ENCODE measurements at regions not wholly inside any gene's neighbourhood (a gene's known extent, or its start where the extent isn't known, plus 50 kb on each side); places are given as distances from the start of the nearest gene placed in this dataset.

DNA sequence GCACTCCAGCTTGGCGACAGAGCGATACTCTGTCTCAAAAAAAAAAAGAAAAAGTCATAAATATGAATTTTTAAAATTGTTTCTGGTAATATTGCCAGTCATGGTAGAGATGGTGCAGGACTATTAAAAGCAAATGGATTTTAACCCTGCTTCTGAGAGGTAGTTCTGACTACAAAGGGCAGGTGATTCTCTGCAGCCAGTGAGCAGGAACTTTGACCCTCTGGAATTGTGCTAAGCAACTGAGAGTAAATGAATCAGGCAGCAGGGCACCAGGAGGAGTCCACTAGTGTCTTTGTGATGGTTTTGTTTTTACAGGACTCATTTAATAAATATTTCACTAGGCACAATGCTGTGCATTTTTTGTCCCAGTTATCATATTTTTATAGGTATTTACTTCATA, 781.2 kb downstream of the TLE4 start:
- no peaks in the 10 kb centered on the region for H3K36me3 ChIP-seq (ENCODE audit: control insufficient read depth in 2 of 4, insufficient read depth in 4 of 4, low read length in 3 of 4)
- H2AFZ ChIP-seq (ENCODE audit: low read length) = no peak overlapping the region
- H4K20me1 ChIP-seq (replicated peaks in 1 of 2; ENCODE audit: control insufficient read depth in 1 of 2, insufficient read depth in 2 of 2, low read length in 2 of 2) = no peaks in the 10 kb centered on the region
- H3K4me1 ChIP-seq (replicated peaks in 1 of 4; ENCODE audit: control insufficient read depth in 3 of 4, insufficient read depth in 4 of 4, low read length in 3 of 4) = no peaks in the 10 kb centered on the region
- H2BK5ac ChIP-seq (ENCODE audit: low read depth, low read length) = no peak overlapping the region
- H2BK15ac ChIP-seq (ENCODE audit: low read length) = no peak overlapping the region
- no peak overlapping the region for H3K14ac ChIP-seq (ENCODE audit: insufficient read length)
- H3K56ac ChIP-seq (replicated peaks; ENCODE audit: insufficient read length, low read depth, low read length) = no peak overlapping the region
- no peak overlapping the region for H2BK120ac ChIP-seq (replicated peaks; ENCODE audit: low read depth, low read length)
- peaks cover 2% of the 10 kb centered on the region; the same call in 1 of the 2 replicates for H3K23me2 ChIP-seq (ENCODE audit: low read depth, low read length)
- no peaks in the 10 kb centered on the region for H3K79me1 ChIP-seq (ENCODE audit: low read depth, low read length)
- no peak overlapping the region for H3K27ac ChIP-seq (ENCODE audit: low read depth, low read length)
- H4K8ac ChIP-seq (ENCODE audit: extremely low read depth, insufficient read depth, low read length) = no peak overlapping the region
- H3K4me2 ChIP-seq (ENCODE audit: insufficient read depth in 1 of 2, low read depth in 2 of 2, low read length in 2 of 2) = no peak overlapping the region
- no peaks in the 10 kb centered on the region for H3K9me3 ChIP-seq (ENCODE audit: insufficient read depth in 2 of 2, low read depth in 1 of 2, low read length in 1 of 2)
- FAIRE-seq = no peak
- H3K23ac ChIP-seq (ENCODE audit: insufficient read length) = no peak overlapping the region
- 100% methylated on average over 1 of the region's 2 CpGs; no CpG with 5 or more reads in 1 of the 2 experiments for WGBS, 2 experiments (ENCODE audit: extremely low coverage in 1 of 2, insufficient coverage in 1 of 2, insufficient read length in 1 of 2, insufficient replicate concordance in 2 of 2, low coverage in 1 of 2, low lambda C conversion rate in 2 of 2, missing lambda C conversion rate in 1 of 2)
- H4K5ac ChIP-seq (ENCODE audit: insufficient read length, low read depth, low read length) = no peak overlapping the region
- no peak for TF ChIP-seq CTCF (IDR thresholded peaks at IDR 0.05; ENCODE audit: control extremely low read depth in 1 of 3, insufficient read depth in 1 of 3, low read depth in 1 of 3, low read length in 3 of 3)
- TF ChIP-seq SIX5 (IDR thresholded peaks at IDR 0.05; ENCODE audit: low read depth, low read length) = no peak
- TF ChIP-seq TEAD4 (IDR thresholded peaks at IDR 0.05; ENCODE audit: low read depth, low read length) = no peak
- TF ChIP-seq PHF8 (conservative IDR thresholded peaks at IDR 0.05; ENCODE audit: low read depth, low read length) = no peak
- TF ChIP-seq GABPA (IDR thresholded peaks at IDR 0.05; ENCODE audit: borderline replicate concordance, insufficient read depth, low read length) = no peak
- no peak for TF ChIP-seq EGR1 (IDR thresholded peaks at IDR 0.05; ENCODE audit: borderline replicate concordance, low read depth, low read length)
- no peak for TF ChIP-seq HDAC6 (IDR thresholded peaks at IDR 0.05; ENCODE audit: low read depth, low read length)
- TF ChIP-seq NRF1 (IDR thresholded peaks at IDR 0.05; ENCODE audit: low read depth, low read length) = no peak
- TF ChIP-seq ZNF274 (IDR thresholded peaks at IDR 0.05; ENCODE audit: borderline replicate concordance, extremely low read depth, low read length) = no peak
- TF ChIP-seq KDM1A (IDR thresholded peaks at IDR 0.05; ENCODE audit: borderline replicate concordance, low read length) = no peak
- TF ChIP-seq SIRT6 (IDR thresholded peaks at IDR 0.05; ENCODE audit: low read length) = no peak
- no peak for TF ChIP-seq KDM5A (IDR thresholded peaks at IDR 0.05; ENCODE audit: low read length)
- TF ChIP-seq TAF7 (optimal IDR thresholded peaks at IDR 0.05; ENCODE audit: borderline replicate concordance, low read depth, low read length) = no peak
- H2BK20ac ChIP-seq (ENCODE audit: low read length) = no peak overlapping the region
- DNase-seq (ENCODE audit: low read depth in 1 of 2, low spot score in 2 of 2) = no peak
- H3K4ac ChIP-seq (replicated peaks; ENCODE audit: insufficient read length, low read depth, low read length) = no peak overlapping the region
- H2BK12ac ChIP-seq (ENCODE audit: low read depth, low read length) = no peak overlapping the region
- ChIA-PET POLR2A (ENCODE audit: partially characterized antibody) (no interaction called here), CTCF (ENCODE audit: partially characterized antibody) (no interaction called here)
- no peak overlapping the region for H3K4me3 ChIP-seq (ENCODE audit: extremely low read depth in 1 of 4, insufficient read depth in 2 of 4, low read depth in 3 of 4, low read length in 4 of 4)
- no peaks in the 10 kb centered on the region for H3K79me2 ChIP-seq (ENCODE audit: control insufficient read depth in 1 of 2, insufficient read depth in 2 of 2, low read length in 2 of 2)
- no peaks in the 10 kb centered on the region for H3K27me3 ChIP-seq (replicated peaks in 1 of 4; ENCODE audit: control insufficient read depth in 3 of 4, extremely low read depth in 1 of 4, insufficient read depth in 3 of 4, low read length in 3 of 4)
- no peak overlapping the region for H3K9ac ChIP-seq (replicated peaks in 1 of 4; ENCODE audit: extremely low read depth in 1 of 4, low read depth in 3 of 4, low read length in 3 of 4)
- H3K18ac ChIP-seq (ENCODE audit: extremely low read depth, low read length) = no peak overlapping the region
- H4K91ac ChIP-seq (replicated peaks; ENCODE audit: insufficient read length, low read length) = no peak overlapping the region
- H2AK5ac ChIP-seq (ENCODE audit: low read depth, low read length) = no peak overlapping the region
